ENCODE measurements at regions not wholly inside any gene's neighbourhood (a gene's known extent, or its start where the extent isn't known, plus 50 kb on each side); places are given as distances from the start of the nearest gene placed in this dataset.

DNA sequence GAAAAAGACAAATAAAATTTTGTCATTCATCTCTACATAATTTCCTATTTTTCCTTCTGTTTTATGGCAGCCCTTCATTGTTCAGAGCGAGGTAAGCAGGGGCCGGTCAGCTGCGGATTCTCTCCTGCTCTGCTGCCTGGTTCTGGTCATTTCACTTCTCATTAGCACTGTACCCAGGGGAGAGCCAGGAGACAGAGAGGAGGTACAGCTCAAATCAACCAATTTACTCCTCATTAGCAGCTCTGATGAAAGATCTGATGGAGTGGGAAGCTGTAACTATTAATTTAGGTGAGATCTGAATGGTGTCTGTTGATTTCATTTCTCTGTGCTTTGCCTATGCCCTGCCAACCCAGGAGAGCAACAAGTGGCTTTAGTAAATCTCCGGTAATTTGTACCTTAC, 241.5 kb upstream of the PFKP start:
- H3K4me3 ChIP-seq, result no peak overlapping the region
- no peak overlapping the region for H3K27ac ChIP-seq
- TF ChIP-seq, protein P1, sequence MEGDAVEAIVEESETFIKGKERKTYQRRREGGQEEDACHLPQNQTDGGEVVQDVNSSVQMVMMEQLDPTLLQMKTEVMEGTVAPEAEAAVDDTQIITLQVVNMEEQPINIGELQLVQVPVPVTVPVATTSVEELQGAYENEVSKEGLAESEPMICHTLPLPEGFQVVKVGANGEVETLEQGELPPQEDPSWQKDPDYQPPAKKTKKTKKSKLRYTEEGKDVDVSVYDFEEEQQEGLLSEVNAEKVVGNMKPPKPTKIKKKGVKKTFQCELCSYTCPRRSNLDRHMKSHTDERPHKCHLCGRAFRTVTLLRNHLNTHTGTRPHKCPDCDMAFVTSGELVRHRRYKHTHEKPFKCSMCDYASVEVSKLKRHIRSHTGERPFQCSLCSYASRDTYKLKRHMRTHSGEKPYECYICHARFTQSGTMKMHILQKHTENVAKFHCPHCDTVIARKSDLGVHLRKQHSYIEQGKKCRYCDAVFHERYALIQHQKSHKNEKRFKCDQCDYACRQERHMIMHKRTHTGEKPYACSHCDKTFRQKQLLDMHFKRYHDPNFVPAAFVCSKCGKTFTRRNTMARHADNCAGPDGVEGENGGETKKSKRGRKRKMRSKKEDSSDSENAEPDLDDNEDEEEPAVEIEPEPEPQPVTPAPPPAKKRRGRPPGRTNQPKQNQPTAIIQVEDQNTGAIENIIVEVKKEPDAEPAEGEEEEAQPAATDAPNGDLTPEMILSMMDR (IDR thresholded peaks at IDR 0.05), result no peak
- TF ChIP-seq POLR2A (IDR thresholded peaks at IDR 0.05), result no peak
- no peaks in the 10 kb centered on the region for H3K4me1 ChIP-seq
- no peaks in the 10 kb centered on the region for H3K9me3 ChIP-seq
- no peaks in the 10 kb centered on the region for H3K27me3 ChIP-seq
- intact Hi-C loops (cut with DNase I; ENCODE audit: low total_unique reads), result no loop called here
- no peaks in the 10 kb centered on the region for H3K36me3 ChIP-seq (ENCODE audit: low read depth, missing control alignments)
- WGBS, 2 donors, result 84 to 85% methylated on average over 4 of the region's 4 CpGs
- DNase-seq, result no peak

DNA sequence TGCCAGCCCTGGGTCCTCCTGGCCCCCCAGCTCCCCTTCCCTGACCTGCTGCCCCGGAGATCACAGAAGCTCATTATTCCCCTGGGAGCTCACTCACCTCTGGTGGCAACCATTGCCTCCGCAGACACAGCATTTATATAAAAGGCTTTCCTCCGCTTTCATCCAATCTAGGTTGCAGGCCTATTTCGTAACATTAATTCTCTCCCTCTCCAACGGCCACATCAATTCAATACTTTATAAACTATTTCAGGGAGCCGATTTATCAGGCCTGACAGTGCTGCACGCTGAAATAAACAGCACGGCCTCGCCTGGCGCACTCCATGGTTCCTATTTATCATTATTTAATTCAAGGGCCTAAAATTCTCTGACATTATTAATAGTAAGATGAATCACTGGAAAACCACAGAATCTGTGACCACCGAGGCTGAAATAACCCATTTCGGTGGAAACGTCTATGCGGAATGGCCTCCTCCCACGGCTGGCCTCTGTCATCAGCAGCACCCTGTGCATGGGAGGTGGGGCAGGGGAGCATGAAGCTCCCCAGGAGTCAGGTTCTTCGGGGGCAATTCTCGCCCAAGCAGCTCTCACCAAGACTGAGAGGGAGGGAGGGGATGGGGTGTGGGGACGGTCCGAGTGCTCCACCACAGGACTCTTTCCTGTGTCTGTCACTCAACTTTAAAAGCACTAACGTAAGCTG, 249.3 kb upstream of the PFKP start:
- no peaks in the 10 kb centered on the region for H3K9me3 ChIP-seq
- H3K36me3 ChIP-seq (ENCODE audit: low read depth, missing control alignments), result no peaks in the 10 kb centered on the region
- no peaks in the 10 kb centered on the region for H3K4me1 ChIP-seq
- H3K27me3 ChIP-seq, result no peaks in the 10 kb centered on the region
- DNase-seq, result no peak
- intact Hi-C loops (cut with DNase I; ENCODE audit: low total_unique reads), result no loop called here
- WGBS, 2 donors, result 72 to 78% methylated on average over 19 to 20 of the region's 20 CpGs
- TF ChIP-seq, protein P1 (IDR thresholded peaks at IDR 0.05), result no peak
- no peak for TF ChIP-seq POLR2A (IDR thresholded peaks at IDR 0.05)
- no peak overlapping the region for H3K4me3 ChIP-seq
- H3K27ac ChIP-seq, result no peak overlapping the region

DNA sequence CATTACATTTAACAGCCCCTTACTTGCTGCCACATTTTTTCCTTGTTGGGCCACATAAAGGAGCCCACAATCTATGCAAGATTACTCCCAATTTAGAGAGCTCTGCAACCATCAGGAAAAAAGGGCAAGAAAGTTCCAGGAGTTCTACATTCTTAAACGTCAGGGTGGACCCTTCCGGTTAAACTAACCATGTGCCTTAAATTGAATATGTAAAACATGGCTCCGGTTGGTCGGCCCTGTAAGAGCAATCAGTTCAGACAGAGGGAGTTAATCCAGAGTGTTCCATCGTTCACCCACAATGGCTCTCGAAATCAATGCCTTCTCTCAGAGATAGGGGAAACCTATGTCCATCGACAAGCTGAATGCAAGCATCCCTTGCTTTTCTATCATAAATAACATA, 253.7 kb upstream of the PFKP start:
- WGBS, 2 donors, result 81 to 86% methylated on average over 7 of the region's 7 CpGs
- Histone ChIP-seq H3K27me3 (no peaks in the 10 kb centered on the region), H3K27ac (no peak overlapping the region), H3K36me3 (ENCODE audit: low read depth, missing control alignments) (no peaks in the 10 kb centered on the region), H3K9me3 (no peaks in the 10 kb centered on the region), H3K4me1 (no peaks in the 10 kb centered on the region), H3K4me3 (no peak overlapping the region)
- intact Hi-C loops (cut with DNase I; ENCODE audit: low total_unique reads), result no loop called here
- TF ChIP-seq, protein P1 (IDR thresholded peaks at IDR 0.05), result no peak
- TF ChIP-seq POLR2A (IDR thresholded peaks at IDR 0.05), result no peak
- no peak for DNase-seq

DNA sequence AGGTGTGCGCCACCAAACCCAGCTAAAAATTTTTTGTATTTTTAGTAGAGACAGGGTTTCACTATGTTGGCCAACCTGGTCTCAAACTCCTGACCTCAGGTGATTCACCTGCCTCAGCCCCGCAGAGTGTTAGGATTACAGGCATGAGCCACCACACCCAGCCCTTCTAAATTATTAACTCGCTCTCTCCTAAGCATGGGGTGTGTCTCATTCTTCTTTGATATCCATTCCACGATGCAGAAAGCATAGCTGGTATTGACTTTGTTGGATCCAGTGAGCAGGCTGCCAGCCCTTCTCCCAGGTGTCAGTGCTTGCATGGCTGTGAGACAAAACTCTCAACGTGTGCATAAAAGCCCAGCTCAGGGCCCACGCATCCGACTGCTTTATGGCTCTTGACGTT, 254.1 kb upstream of the PFKP start:
- TF ChIP-seq, protein P1 (IDR thresholded peaks at IDR 0.05), result no peak
- no peak for TF ChIP-seq POLR2A (IDR thresholded peaks at IDR 0.05)

DNA sequence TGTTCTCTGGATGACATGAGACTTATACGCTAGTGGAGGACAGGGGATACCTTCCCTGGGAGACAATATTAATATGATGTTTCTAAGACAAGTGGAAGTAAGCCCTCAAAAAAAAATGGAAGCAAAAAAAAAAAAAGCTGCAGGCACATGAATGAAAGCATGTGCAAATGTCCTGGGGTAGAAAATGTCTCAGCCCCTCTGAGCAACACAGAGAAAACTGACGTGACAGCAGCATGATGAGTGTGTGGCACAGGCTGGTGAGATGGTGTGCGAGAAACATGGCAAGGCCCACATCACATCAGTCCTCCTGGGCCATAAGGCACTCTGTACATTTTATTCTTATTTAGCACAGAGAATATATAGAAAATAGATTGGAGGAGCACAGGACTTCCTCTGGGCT, 254.7 kb upstream of the PFKP start:
- TF ChIP-seq POLR2A (IDR thresholded peaks at IDR 0.05), result no peak
- TF ChIP-seq, protein P1 (IDR thresholded peaks at IDR 0.05), result no peak
- Histone ChIP-seq H3K9me3 (no peaks in the 10 kb centered on the region), H3K4me3 (no peak overlapping the region), H3K36me3 (ENCODE audit: low read depth, missing control alignments) (no peaks in the 10 kb centered on the region), H3K4me1 (no peaks in the 10 kb centered on the region), H3K27me3 (no peaks in the 10 kb centered on the region), H3K27ac (no peak overlapping the region)
- WGBS, 2 donors, result 92 to 93% methylated on average over 3 of the region's 3 CpGs
- DNase-seq, result no peak
- intact Hi-C loops (cut with DNase I; ENCODE audit: low total_unique reads), result no loop called here

More for the DNA sequence above, 254.1 kb upstream of the PFKP start:
- intact Hi-C loops (cut with DNase I; ENCODE audit: low total_unique reads), result no loop called here
- Histone ChIP-seq H3K4me3 (no peak overlapping the region), H3K27ac (no peak overlapping the region), H3K9me3 (no peaks in the 10 kb centered on the region), H3K27me3 (no peaks in the 10 kb centered on the region), H3K36me3 (ENCODE audit: low read depth, missing control alignments) (no peaks in the 10 kb centered on the region), H3K4me1 (no peaks in the 10 kb centered on the region)
- WGBS, 2 donors, result 74 to 82% methylated on average over 8 of the region's 8 CpGs
- no peak for DNase-seq
